DMS 273 treated with DMSO at 0.1 percent for 48 hours (cell line): ENCODE measurements at regions not wholly inside any gene's neighbourhood (a gene's known extent, or its start where the extent isn't known, plus 50 kb on each side); places are given as distances from the start of the nearest gene placed in this dataset.

Experiments
- DNase-seq: peaks from one replicate; lab custom pipeline; 2025; lab: John Stamatoyannopoulos, UW

GRCh38 chr2:235360446-235360845 lies 133.4 kb upstream of the AGAP1 start:
- no peak for DNase-seq

- DNase-seq = no peak
Observed at GRCh38 chr2:235365743-235366142, 128.1 kb upstream of the AGAP1 start.

GRCh38 chr2:235366390-235366789 lies 127.5 kb upstream of the AGAP1 start:
- no peak for DNase-seq

- DNase-seq = no peak
Observed at GRCh38 chr2:235366807-235367206, 127.0 kb upstream of the AGAP1 start.

- no peak for DNase-seq
Observed at GRCh38 chr2:235371018-235371417, 122.8 kb upstream of the AGAP1 start.

- DNase-seq = no peak
Observed at GRCh38 chr2:235373171-235373570, 120.7 kb upstream of the AGAP1 start.

GRCh38 chr2:235377176-235377575 lies 116.7 kb upstream of the AGAP1 start:
- DNase-seq = no peak

GRCh38 chr2:235378246-235378645 lies 115.6 kb upstream of the AGAP1 start:
- no peak for DNase-seq

GRCh38 chr2:235378944-235379343 lies 114.9 kb upstream of the AGAP1 start:
- DNase-seq = no peak

- no peak for DNase-seq
Observed at GRCh38 chr2:235381261-235381912, 112.5 kb upstream of the AGAP1 start.

GRCh38 chr2:235382179-235382578 lies 111.7 kb upstream of the AGAP1 start:
- DNase-seq = no peak

- no peak for DNase-seq
Observed at GRCh38 chr2:235382601-235383000, 111.2 kb upstream of the AGAP1 start.

GRCh38 chr2:235383272-235383843 lies 110.5 kb upstream of the AGAP1 start:
- no peak for DNase-seq

GRCh38 chr2:235384624-235385023 lies 109.2 kb upstream of the AGAP1 start:
- no peak for DNase-seq

- no peak for DNase-seq
Observed at GRCh38 chr2:235389626-235390025, 104.2 kb upstream of the AGAP1 start.

GRCh38 chr2:235390108-235390815 lies 103.6 kb upstream of the AGAP1 start:
- no peak for DNase-seq

- no peak for DNase-seq
Observed at GRCh38 chr2:235390816-235391194, 103.0 kb upstream of the AGAP1 start.

- no peak for DNase-seq
Observed at GRCh38 chr2:235391921-235392615, 101.8 kb upstream of the AGAP1 start.

GRCh38 chr2:235394278-235394828 lies 99.5 kb upstream of the AGAP1 start:
- no peak for DNase-seq

- DNase-seq = no peak
Observed at GRCh38 chr2:235396071-235396846, 97.6 kb upstream of the AGAP1 start.

- no peak for DNase-seq
Observed at GRCh38 chr2:235398321-235398720, 95.5 kb upstream of the AGAP1 start.

- no peak for DNase-seq
Observed at GRCh38 chr2:235399895-235400294, 93.9 kb upstream of the AGAP1 start.
